ENCODE measurements at regions not wholly inside any gene's neighbourhood (a gene's known extent, or its start where the extent isn't known, plus 50 kb on each side); places are given as distances from the start of the nearest gene placed in this dataset.

DNA sequence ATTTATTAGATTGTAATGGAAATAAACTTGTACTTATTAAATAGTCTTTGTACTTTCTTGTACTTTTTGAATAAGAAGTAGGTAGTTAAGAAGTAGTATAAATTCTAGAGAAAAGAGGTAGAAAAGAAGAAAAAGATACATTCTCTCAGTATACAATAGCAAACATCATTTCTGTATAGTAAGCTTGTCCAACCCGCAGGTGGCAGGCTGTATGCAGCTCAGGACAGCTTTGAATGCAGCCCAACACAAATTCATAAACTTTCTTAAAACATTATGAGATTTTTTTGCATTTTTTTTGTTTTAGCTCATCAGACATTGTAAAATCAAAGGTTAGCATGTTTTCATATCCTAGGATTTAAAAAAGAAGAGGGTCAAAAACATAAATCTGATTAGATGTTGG lies 441.6 kb downstream of the DTHD1 start:
- TF ChIP-seq, protein P1, sequence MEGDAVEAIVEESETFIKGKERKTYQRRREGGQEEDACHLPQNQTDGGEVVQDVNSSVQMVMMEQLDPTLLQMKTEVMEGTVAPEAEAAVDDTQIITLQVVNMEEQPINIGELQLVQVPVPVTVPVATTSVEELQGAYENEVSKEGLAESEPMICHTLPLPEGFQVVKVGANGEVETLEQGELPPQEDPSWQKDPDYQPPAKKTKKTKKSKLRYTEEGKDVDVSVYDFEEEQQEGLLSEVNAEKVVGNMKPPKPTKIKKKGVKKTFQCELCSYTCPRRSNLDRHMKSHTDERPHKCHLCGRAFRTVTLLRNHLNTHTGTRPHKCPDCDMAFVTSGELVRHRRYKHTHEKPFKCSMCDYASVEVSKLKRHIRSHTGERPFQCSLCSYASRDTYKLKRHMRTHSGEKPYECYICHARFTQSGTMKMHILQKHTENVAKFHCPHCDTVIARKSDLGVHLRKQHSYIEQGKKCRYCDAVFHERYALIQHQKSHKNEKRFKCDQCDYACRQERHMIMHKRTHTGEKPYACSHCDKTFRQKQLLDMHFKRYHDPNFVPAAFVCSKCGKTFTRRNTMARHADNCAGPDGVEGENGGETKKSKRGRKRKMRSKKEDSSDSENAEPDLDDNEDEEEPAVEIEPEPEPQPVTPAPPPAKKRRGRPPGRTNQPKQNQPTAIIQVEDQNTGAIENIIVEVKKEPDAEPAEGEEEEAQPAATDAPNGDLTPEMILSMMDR (IDR thresholded peaks at IDR 0.05), result no peak
- no peak for TF ChIP-seq ZFX (IDR thresholded peaks at IDR 0.05; ENCODE audit: borderline replicate concordance)
